ENCODE measurements at regions not wholly inside any gene's neighbourhood (a gene's known extent, or its start where the extent isn't known, plus 50 kb on each side); places are given as distances from the start of the nearest gene placed in this dataset.

- no peaks in the 10 kb centered on the region for H3K36me3 Mint-ChIP-seq (ENCODE audit: insufficient read depth, unreplicated experiment)
- ChIA-PET POLR2A (no interaction called here), CTCF (interaction anchor here (0.6 to 0.7 kb wide), 2 partner anchors 45 to 129 kb away, joined by 3 to 4 read pairs; no protein-coding TSS in a partner anchor)
- H3K4me1 Mint-ChIP-seq (ENCODE audit: insufficient read depth, unreplicated experiment), result peaks cover 13% of the 10 kb centered on the region
- intact Hi-C loops (cut with micrococcal nuclease), result no loop called here
- H3K27me3 Mint-ChIP-seq (ENCODE audit: insufficient read depth, unreplicated experiment), result no peaks in the 10 kb centered on the region
- no peak for TF ChIP-seq CTCF (IDR thresholded peaks at IDR 0.05; ENCODE audit: unreplicated experiment)
- H3K9me3 Mint-ChIP-seq (ENCODE audit: unreplicated experiment), result no peaks in the 10 kb centered on the region
- BruUV-seq (replicated peaks), result no TSS peak
- H3K4me3 Mint-ChIP-seq (ENCODE audit: unreplicated experiment), result no peak overlapping the region
- H3K27ac Mint-ChIP-seq (ENCODE audit: low read depth, unreplicated experiment), result no peak overlapping the region
- no peak for DNase-seq (ENCODE audit: unreplicated experiment)
These were observed 121.4 kb upstream of the MAFB start for GRCh38 chr20:40810332-40811000.

DNA sequence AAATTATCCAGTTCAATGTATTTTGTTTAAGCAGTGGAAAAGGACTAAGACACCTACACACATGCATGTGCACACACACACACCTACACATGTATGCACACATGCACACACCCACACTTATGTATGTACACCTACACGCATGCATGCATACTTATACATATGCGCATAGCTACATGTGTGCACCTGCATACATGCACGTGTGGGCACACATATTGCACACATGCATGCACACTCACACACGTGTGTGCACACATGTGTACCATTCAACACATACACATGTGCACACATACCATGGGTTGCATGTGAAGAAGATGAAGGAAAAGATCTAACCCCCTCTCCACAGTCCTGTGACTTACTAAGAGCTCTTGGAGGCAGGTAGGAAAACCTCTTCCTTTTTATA lies 122.0 kb upstream of the MAFB start:
- H3K27ac Mint-ChIP-seq (ENCODE audit: low read depth, unreplicated experiment), result no peak overlapping the region
- no TSS peak for BruUV-seq (replicated peaks)
- CTCF ChIA-PET, result interaction anchor here (0.5 to 1.1 kb wide), 3 partner anchors 17 to 144 kb away, joined by 3 to 5 read pairs (median 4); no protein-coding TSS in a partner anchor
- H3K36me3 Mint-ChIP-seq (ENCODE audit: insufficient read depth, unreplicated experiment), result no peaks in the 10 kb centered on the region
- H3K4me1 Mint-ChIP-seq (ENCODE audit: insufficient read depth, unreplicated experiment), result peaks cover 13% of the 10 kb centered on the region
- DNase-seq (ENCODE audit: unreplicated experiment), result no peak
- intact Hi-C loops (cut with micrococcal nuclease), result no loop called here
- H3K9me3 Mint-ChIP-seq (ENCODE audit: unreplicated experiment), result no peaks in the 10 kb centered on the region
- H3K27me3 Mint-ChIP-seq (ENCODE audit: insufficient read depth, unreplicated experiment), result no peaks in the 10 kb centered on the region
- POLR2A ChIA-PET, result no interaction called here
- TF ChIP-seq CTCF (IDR thresholded peaks at IDR 0.05; ENCODE audit: unreplicated experiment), result no peak
- no peak overlapping the region for H3K4me3 Mint-ChIP-seq (ENCODE audit: unreplicated experiment)

DNA sequence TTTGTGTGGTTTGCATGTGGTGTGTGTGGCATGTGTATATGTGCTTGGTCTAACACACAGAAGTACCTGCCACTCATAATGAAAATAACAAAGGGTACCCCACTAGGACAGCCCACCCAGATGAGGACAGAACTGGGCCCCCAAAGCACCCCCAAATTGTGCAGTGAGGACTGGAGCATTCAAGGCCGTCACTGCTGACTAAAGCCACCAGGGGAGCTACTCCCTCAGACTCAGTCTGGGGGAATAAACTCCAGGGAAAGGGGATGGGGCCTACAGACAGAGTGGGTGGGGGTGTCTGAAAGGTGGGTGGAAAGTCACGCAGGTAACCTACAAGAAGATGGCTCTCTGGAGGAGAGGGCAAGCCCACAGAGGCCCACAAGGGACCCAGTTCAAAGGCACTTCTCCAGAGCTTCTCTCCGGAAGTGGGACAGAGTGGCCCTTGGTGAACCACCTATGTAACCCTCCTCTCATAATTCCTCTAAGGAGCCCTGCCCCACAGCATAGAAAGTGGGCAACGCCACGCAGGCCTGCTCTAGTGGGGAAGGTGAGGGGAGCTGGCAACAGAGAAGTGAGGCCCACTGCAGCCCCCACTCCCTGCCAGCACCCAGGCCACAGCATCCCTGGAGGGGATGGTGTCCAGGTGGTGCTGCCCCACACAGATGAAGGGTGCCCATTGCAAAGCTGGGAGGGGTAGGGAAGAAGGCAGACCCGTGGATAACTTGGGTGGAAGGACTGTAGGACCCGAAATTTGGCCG lies 122.8 kb upstream of the MAFB start:
- Mint-ChIP-seq H3K9me3 (ENCODE audit: unreplicated experiment) (no peaks in the 10 kb centered on the region), H3K36me3 (ENCODE audit: insufficient read depth, unreplicated experiment) (no peaks in the 10 kb centered on the region), H3K4me3 (ENCODE audit: unreplicated experiment) (no peak overlapping the region), H3K4me1 (ENCODE audit: insufficient read depth, unreplicated experiment) (peaks cover 13% of the 10 kb centered on the region), H3K27ac (ENCODE audit: low read depth, unreplicated experiment) (no peak overlapping the region), H3K27me3 (ENCODE audit: insufficient read depth, unreplicated experiment) (no peaks in the 10 kb centered on the region)
- intact Hi-C loops (cut with micrococcal nuclease), result no loop called here
- ChIA-PET CTCF (interaction anchor here (0.5 to 1.1 kb wide), 3 partner anchors 16 to 767 kb away, joined by 3 to 5 read pairs (median 3); no protein-coding TSS in a partner anchor), POLR2A (no interaction called here)
- DNase-seq (ENCODE audit: unreplicated experiment), result no peak
- no peak for TF ChIP-seq CTCF (IDR thresholded peaks at IDR 0.05; ENCODE audit: unreplicated experiment)
- BruUV-seq (replicated peaks), result no TSS peak

DNA sequence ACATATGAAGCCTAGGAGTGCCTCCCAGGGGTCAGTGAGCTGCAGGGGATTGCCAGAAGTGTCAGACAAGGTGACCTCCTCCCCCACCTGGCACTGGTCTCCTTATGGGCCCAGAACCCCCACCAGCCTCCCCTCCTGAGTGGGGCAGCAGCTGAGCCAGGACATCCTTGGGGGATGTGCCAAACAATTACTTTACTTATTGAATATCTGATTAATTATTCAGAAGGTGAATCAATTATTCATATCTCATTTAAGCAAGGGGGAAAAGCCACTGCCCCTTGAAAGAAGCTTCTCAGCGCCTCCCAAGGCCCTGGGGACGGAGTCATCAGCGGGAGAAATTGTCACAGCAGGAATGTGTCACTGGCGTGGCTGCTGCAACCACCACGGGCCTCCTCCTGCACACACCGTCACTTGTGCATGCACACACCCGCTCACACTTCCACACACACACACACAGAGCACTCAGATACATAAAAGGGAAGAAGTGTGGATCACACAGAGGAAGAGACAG lies 123.4 kb upstream of the MAFB start:
- no peaks in the 10 kb centered on the region for H3K27me3 Mint-ChIP-seq (ENCODE audit: insufficient read depth, unreplicated experiment)
- no peak for DNase-seq (ENCODE audit: unreplicated experiment)
- CTCF ChIA-PET, result no interaction called here
- no peaks in the 10 kb centered on the region for H3K9me3 Mint-ChIP-seq (ENCODE audit: unreplicated experiment)
- no peaks in the 10 kb centered on the region for H3K36me3 Mint-ChIP-seq (ENCODE audit: insufficient read depth, unreplicated experiment)
- H3K27ac Mint-ChIP-seq (ENCODE audit: low read depth, unreplicated experiment), result no peak overlapping the region
- no peak for TF ChIP-seq CTCF (IDR thresholded peaks at IDR 0.05; ENCODE audit: unreplicated experiment)
- intact Hi-C loops (cut with micrococcal nuclease), result no loop called here
- POLR2A ChIA-PET, result no interaction called here
- BruUV-seq (replicated peaks), result no TSS peak
- H3K4me1 Mint-ChIP-seq (ENCODE audit: insufficient read depth, unreplicated experiment), result peaks cover 13% of the 10 kb centered on the region
- no peak overlapping the region for H3K4me3 Mint-ChIP-seq (ENCODE audit: unreplicated experiment)
